Neural cell (in vitro differentiated cells): ENCODE measurements at regions not wholly inside any gene's neighbourhood (a gene's known extent, or its start where the extent isn't known, plus 50 kb on each side); places are given as distances from the start of the nearest gene placed in this dataset.

ENCODE experiments used
- H2AFZ ChIP-seq: fragments of 200-600, 300-800 bp; sonication (generic), shearing (Covaris generic); 2 replicates; pipeline ENCODE4 v1.6.0; 2014; ENCODE audit warnings: low read depth, mild to moderate bottlenecking, antibody characterized with exemption, low read length, moderate library complexity
- H3F3A ChIP-seq: fragments of 200-600 bp; shearing (Covaris generic); 2 replicates; pipeline ENCODE4 v1.6.1; 2016; ENCODE audit warnings: mild to moderate bottlenecking, moderate library complexity, mixed read lengths, antibody characterized with exemption, low read length; ENCODE audit not compliant: insufficient read depth, poor library complexity, severe bottlenecking
- H3K27ac ChIP-seq: fragments of 200-600, 300-800 bp; sonication (generic), shearing (Covaris generic); 2 replicates; pipeline ENCODE4 v1.5.1; 2014; ENCODE audit warnings: mild to moderate bottlenecking, low read length, moderate library complexity
- H3K27me3 ChIP-seq: fragments of 300-800, 200-600 bp; sonication (generic), shearing (Covaris generic); 2 replicates; pipeline ENCODE4 v1.6.0; 2014; ENCODE audit warnings: mild to moderate bottlenecking, low read depth, low read length, moderate library complexity; ENCODE audit not compliant: insufficient read depth
- H3K36me3 ChIP-seq: fragments of 300-800, 200-600 bp; sonication (generic), shearing (Covaris generic); 2 replicates; pipeline ENCODE4 v1.5.1; 2014; ENCODE audit warnings: mild to moderate bottlenecking, antibody characterized with exemption, low read length, moderate library complexity; ENCODE audit not compliant: insufficient read depth
- H3K4me2 ChIP-seq: fragments of 300-800, 200-600 bp; sonication (generic), shearing (Covaris generic); 2 replicates; pipeline ENCODE4 v1.6.0; 2014; ENCODE audit warnings: mild to moderate bottlenecking, low read length
- H3K4me3 ChIP-seq: fragments of 300-800, 200-600 bp; sonication (generic), shearing (Covaris generic); 2 replicates; pipeline ENCODE4 v1.5.1; 2014; ENCODE audit warnings: mild to moderate bottlenecking, low read length, moderate library complexity
- H3K79me2 ChIP-seq: fragments of 200-600 bp; shearing (Covaris generic); replicated peaks from 2 replicates; pipeline ENCODE4 v1.6.0; 2014; ENCODE audit warnings: mild to moderate bottlenecking, low read length, moderate library complexity; ENCODE audit not compliant: insufficient read depth
- H3K9ac ChIP-seq: fragments of 300-800, 200-600 bp; sonication (generic), shearing (Covaris generic); 2 replicates; pipeline ENCODE4 v1.6.1; 2016; ENCODE audit warnings: mild to moderate bottlenecking, low read length, mixed read lengths
- H3K9me2 ChIP-seq: fragments of 200-600 bp; shearing (Covaris generic); 2 replicates; pipeline ENCODE4 v1.6.1; 2016; ENCODE audit warnings: mild to moderate bottlenecking, low read length, mixed read lengths; ENCODE audit not compliant: insufficient read depth
- H3K9me3 ChIP-seq: fragments of 200-600, 300-800 bp; sonication (generic), shearing (Covaris generic); 2 replicates; pipeline ENCODE4 v1.6.1; 2016; ENCODE audit warnings: mild to moderate bottlenecking, mixed run types, low read length, moderate library complexity, mixed read lengths
- H4K20me1 ChIP-seq: fragments of 200-600 bp; shearing (Covaris generic); 2 replicates; pipeline ENCODE4 v1.6.1; 2016; ENCODE audit warnings: mild to moderate bottlenecking, mixed run types; ENCODE audit not compliant: insufficient read depth
- EP300 ChIP-seq: fragments of 450-650 bp; conservative IDR thresholded peaks from 2 replicates; pipeline ENCODE4 v1.6.1; 2014; ENCODE audit warnings: antibody characterized with exemption, mild to moderate bottlenecking, moderate library complexity; ENCODE audit not compliant: poor library complexity, severe bottlenecking
- RAD21 ChIP-seq: fragments of 450-650 bp; conservative IDR thresholded peaks from 2 replicates; pipeline ENCODE4 v1.6.1; 2014; ENCODE audit warnings: antibody characterized with exemption, mild to moderate bottlenecking, moderate library complexity
- SMC3 ChIP-seq: fragments of 450-650 bp; conservative IDR thresholded peaks from 2 replicates; pipeline ENCODE4 v1.6.1; 2014; ENCODE audit warnings: antibody characterized with exemption, mild to moderate bottlenecking, moderate library complexity; ENCODE audit not compliant: poor library complexity
- TAF1 ChIP-seq: IDR thresholded peaks from 2 replicates; pipeline ENCODE4 v1.6.1; 2012; ENCODE audit warnings: low read depth
- TF ChIP-seq, protein P1 (sequence below): IDR thresholded peaks from 2 replicates; pipeline ENCODE4 v1.6.1; 2012; ENCODE audit warnings: borderline replicate concordance
- TF ChIP-seq, protein P2 (sequence below): fragments of 450-650 bp; IDR thresholded peaks from 2 replicates; pipeline ENCODE4 v1.5.1; 2014; ENCODE audit warnings: antibody characterized with exemption, mild to moderate bottlenecking, moderate library complexity; ENCODE audit not compliant: poor library complexity, severe bottlenecking

DNA sequence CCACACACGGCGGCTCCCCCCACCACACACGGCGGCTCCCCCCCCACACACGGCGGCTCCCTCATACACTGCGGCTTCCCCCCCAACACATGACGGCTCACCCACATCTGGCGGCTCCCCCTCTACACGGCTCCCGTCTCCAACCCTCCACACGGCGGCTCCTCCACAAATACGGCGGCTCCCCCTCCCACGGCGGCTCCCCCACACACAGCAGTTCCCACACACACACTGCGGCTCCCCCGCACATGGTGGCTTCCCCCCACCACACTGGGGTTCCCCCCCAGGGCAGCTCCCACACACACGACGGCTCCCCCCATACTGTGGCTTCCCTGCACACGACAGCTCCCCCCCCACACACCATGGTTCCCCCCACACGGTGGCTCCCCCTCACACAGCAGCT is 98.0 kb downstream of the TTLL2 start:
- H3K27me3 ChIP-seq = no peaks in the 10 kb centered on the region
- H3K36me3 ChIP-seq = no peaks in the 10 kb centered on the region
- no peaks in the 10 kb centered on the region for H4K20me1 ChIP-seq
- H3K9me3 ChIP-seq = no peaks in the 10 kb centered on the region
- H3K79me2 ChIP-seq = no peaks in the 10 kb centered on the region
- H3K9me2 ChIP-seq = no peaks in the 10 kb centered on the region
- TF ChIP-seq SMC3 (no peak), RAD21 (no peak), TAF1 (no peak)
- TF ChIP-seq, protein P1, sequence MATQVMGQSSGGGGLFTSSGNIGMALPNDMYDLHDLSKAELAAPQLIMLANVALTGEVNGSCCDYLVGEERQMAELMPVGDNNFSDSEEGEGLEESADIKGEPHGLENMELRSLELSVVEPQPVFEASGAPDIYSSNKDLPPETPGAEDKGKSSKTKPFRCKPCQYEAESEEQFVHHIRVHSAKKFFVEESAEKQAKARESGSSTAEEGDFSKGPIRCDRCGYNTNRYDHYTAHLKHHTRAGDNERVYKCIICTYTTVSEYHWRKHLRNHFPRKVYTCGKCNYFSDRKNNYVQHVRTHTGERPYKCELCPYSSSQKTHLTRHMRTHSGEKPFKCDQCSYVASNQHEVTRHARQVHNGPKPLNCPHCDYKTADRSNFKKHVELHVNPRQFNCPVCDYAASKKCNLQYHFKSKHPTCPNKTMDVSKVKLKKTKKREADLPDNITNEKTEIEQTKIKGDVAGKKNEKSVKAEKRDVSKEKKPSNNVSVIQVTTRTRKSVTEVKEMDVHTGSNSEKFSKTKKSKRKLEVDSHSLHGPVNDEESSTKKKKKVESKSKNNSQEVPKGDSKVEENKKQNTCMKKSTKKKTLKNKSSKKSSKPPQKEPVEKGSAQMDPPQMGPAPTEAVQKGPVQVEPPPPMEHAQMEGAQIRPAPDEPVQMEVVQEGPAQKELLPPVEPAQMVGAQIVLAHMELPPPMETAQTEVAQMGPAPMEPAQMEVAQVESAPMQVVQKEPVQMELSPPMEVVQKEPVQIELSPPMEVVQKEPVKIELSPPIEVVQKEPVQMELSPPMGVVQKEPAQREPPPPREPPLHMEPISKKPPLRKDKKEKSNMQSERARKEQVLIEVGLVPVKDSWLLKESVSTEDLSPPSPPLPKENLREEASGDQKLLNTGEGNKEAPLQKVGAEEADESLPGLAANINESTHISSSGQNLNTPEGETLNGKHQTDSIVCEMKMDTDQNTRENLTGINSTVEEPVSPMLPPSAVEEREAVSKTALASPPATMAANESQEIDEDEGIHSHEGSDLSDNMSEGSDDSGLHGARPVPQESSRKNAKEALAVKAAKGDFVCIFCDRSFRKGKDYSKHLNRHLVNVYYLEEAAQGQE = no peak
- TF ChIP-seq, protein P2, sequence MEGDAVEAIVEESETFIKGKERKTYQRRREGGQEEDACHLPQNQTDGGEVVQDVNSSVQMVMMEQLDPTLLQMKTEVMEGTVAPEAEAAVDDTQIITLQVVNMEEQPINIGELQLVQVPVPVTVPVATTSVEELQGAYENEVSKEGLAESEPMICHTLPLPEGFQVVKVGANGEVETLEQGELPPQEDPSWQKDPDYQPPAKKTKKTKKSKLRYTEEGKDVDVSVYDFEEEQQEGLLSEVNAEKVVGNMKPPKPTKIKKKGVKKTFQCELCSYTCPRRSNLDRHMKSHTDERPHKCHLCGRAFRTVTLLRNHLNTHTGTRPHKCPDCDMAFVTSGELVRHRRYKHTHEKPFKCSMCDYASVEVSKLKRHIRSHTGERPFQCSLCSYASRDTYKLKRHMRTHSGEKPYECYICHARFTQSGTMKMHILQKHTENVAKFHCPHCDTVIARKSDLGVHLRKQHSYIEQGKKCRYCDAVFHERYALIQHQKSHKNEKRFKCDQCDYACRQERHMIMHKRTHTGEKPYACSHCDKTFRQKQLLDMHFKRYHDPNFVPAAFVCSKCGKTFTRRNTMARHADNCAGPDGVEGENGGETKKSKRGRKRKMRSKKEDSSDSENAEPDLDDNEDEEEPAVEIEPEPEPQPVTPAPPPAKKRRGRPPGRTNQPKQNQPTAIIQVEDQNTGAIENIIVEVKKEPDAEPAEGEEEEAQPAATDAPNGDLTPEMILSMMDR = no peak
- no peak overlapping the region for H3K4me3 ChIP-seq
- no peak overlapping the region for H2AFZ ChIP-seq
- H3F3A ChIP-seq = no peaks in the 10 kb centered on the region
- no peak overlapping the region for H3K4me2 ChIP-seq
- no peak overlapping the region for H3K9ac ChIP-seq
- H3K27ac ChIP-seq = no peak overlapping the region

DNA sequence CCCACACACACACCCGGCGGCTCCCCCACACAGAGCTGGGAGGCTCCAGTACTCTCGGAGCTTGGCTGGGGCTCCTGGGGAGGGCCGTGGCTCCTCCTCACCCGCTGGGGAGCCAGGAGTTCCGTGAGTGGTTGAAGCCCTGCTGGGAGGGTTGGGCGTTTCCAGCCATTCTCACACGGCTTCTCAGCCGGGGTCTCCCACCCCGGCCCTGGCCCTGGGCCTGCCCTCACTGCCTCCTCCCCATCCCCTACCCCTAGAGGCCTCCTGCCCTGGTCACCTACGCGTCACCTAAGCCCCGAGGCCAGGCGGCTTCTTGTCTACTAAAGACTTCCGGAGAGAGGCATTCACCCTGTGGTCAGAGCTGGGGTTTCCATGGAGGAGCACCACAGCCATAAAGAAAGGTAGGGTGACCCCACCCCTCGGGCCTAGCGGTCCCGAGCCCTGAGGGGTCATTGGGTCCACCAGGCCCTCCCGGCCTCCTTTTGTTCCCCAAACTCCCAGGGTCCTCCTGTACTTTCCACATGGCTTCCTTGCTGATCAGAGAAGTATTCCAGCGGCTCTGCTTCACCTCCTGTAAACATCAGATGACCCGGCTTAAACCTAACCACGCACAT is 99.3 kb downstream of the TTLL2 start:
- TF ChIP-seq EP300 = no peak
- no peak for TF ChIP-seq RAD21
- no peak for TF ChIP-seq SMC3
- TF ChIP-seq TAF1 = no peak
- TF ChIP-seq, protein P1 = no peak
- H3K27ac ChIP-seq = no peak overlapping the region

More for the DNA sequence above, 99.3 kb downstream of the TTLL2 start:
- Histone ChIP-seq H4K20me1 (no peaks in the 10 kb centered on the region), H3K9me2 (no peaks in the 10 kb centered on the region), H2AFZ (no peak overlapping the region), H3K27me3 (no peaks in the 10 kb centered on the region), H3K9me3 (no peaks in the 10 kb centered on the region), H3K4me3 (no peak overlapping the region), H3K36me3 (no peaks in the 10 kb centered on the region), H3F3A (no peaks in the 10 kb centered on the region), H3K4me2 (no peak overlapping the region), H3K9ac (no peak overlapping the region), H3K79me2 (no peaks in the 10 kb centered on the region)
